HepG2 (cell line): ENCODE measurements at regions not wholly inside any gene's neighbourhood (a gene's known extent, or its start where the extent isn't known, plus 50 kb on each side); places are given as distances from the start of the nearest gene placed in this dataset.

Experiments
- ATAC-seq: fragments of 200-7000 bp; cut with Tn5 transposase; 3 replicates; pipeline ENCODE4 v1.9.1; 2020; ENCODE audit warnings: mild to moderate bottlenecking, moderate library complexity
- BruUV-seq: library from RNA; stranded (reverse); fragments of 400-500 nt; replicated peaks from 2 replicates; lab custom pipeline; 2021; lab: Mats Ljungman, UMichigan
- CTCF ChIA-PET: fragments of 300-600 bp; formaldehyde crosslinking; extraction: SDS; loops from one replicate; lab custom pipeline; 2021; ENCODE audit warnings: low total read pairs, inconsistent platforms, low intra/inter-chr PET ratio; lab: Yijun Ruan, JAX
- POLR2A ChIA-PET: fragments of 350-600 bp; sonication (Branson Sonifier 250); formaldehyde crosslinking; loops from one replicate; lab custom pipeline; 2020; ENCODE audit warnings: antibody characterized with exemption, inconsistent platforms; lab: Yijun Ruan, JAX
- DNase-seq: peaks from one replicate; pipeline ENCODE4 v3.0.0-alpha.2; 2015; ENCODE audit warnings: low spot score
- FAIRE-seq: peaks from 3 replicates; lab custom pipeline; 2011; peaks lifted over from hg19 to GRCh38; lab: Jason Lieb, UNC
- H2AFZ ChIP-seq: one replicate; pipeline ENCODE4 v1.6.1; 2011; ENCODE audit warnings: low read length, inconsistent platforms
- H3K27ac ChIP-seq: fragments of 300-600 bp; 3 replicates; pipeline ENCODE4 v1.8.0; 2011; ENCODE audit warnings: mixed run types, mild to moderate bottlenecking, mixed read lengths, low read length, inconsistent platforms; ENCODE audit not compliant: insufficient read depth; ENCODE audit errors: extremely low read length
- H3K27me3 ChIP-seq, 2 experiments: fragments of 200-600 bp in 1 of 2; 2 replicates in 1 of 2; 3 replicates in 1 of 2; pipeline versions ENCODE4 v1.6.0 to v1.8.0; 2011; ENCODE audit warnings: low read length in 2 of 2, mild to moderate bottlenecking in 2 of 2, moderate library complexity in 2 of 2, inconsistent platforms in 1 of 2; ENCODE audit not compliant: insufficient read depth in 2 of 2, control insufficient read depth in 1 of 2
- H3K36me3 ChIP-seq, 2 experiments: fragments of 200-600 bp in 1 of 2; replicated peaks in 1 of 2; 2 replicates in 1 of 2; 3 replicates in 1 of 2; pipeline versions ENCODE4 v1.5.1 to v1.8.0; 2011; ENCODE audit warnings: low read length in 2 of 2, inconsistent platforms in 1 of 2; ENCODE audit not compliant: insufficient read depth in 2 of 2, control insufficient read depth in 1 of 2
- H3K4me1 ChIP-seq: 2 replicates; pipeline ENCODE4 v1.5.1; 2012; ENCODE audit warnings: low read length, inconsistent platforms; ENCODE audit not compliant: insufficient read depth
- H3K4me2 ChIP-seq: 2 replicates; pipeline ENCODE4 v1.6.0; 2011; ENCODE audit warnings: low read depth, low read length, inconsistent platforms
- H3K4me3 ChIP-seq, 3 experiments: fragments of 200-600 bp in 1 of 3; sonication (generic), shearing (Covaris generic) in 1 of 3; replicated peaks in 1 of 3; 2 replicates each; pipeline ENCODE4 v1.5.1; 2011 to 2016; ENCODE audit warnings: low read length in 3 of 3, inconsistent platforms in 2 of 3, low read depth in 2 of 3, mild to moderate bottlenecking in 2 of 3, control low read depth in 1 of 3, mixed read lengths in 1 of 3; ENCODE audit not compliant: insufficient read depth in 1 of 3
- H3K79me2 ChIP-seq: one replicate; pipeline ENCODE4 v1.6.1; 2011; ENCODE audit warnings: low read length, inconsistent platforms; ENCODE audit not compliant: insufficient read depth
- H3K9ac ChIP-seq: 2 replicates; pipeline ENCODE4 v1.6.0; 2011; ENCODE audit warnings: mild to moderate bottlenecking, low read depth, low read length, inconsistent platforms; ENCODE audit not compliant: insufficient read depth
- H3K9me3 ChIP-seq: 2 replicates; pipeline ENCODE4 v1.5.1; 2012; ENCODE audit warnings: mild to moderate bottlenecking, low read length
- H4K20me1 ChIP-seq: 2 replicates; pipeline ENCODE4 v1.6.0; 2011; ENCODE audit warnings: inconsistent platforms, mild to moderate bottlenecking, low read length, moderate library complexity; ENCODE audit not compliant: insufficient read depth
- KAT2B ChIP-seq: fragments of 150-350 bp; IDR thresholded peaks from 2 replicates; pipeline ENCODE4 v1.6.1; 2014; ENCODE audit warnings: low read depth, low read length, borderline replicate concordance
- KLF9 ChIP-seq: IDR thresholded peaks from 2 replicates; pipeline ENCODE4 v1.6.1; 2016; ENCODE audit warnings: low read depth
- NFKB2 ChIP-seq: sonication (generic); formaldehyde crosslinking; IDR thresholded peaks from 2 replicates; pipeline ENCODE4 v1.4.0; 2020; ENCODE audit warnings: missing genetic modification reagents, borderline replicate concordance
- POLR2AphosphoS5 ChIP-seq: IDR thresholded peaks from 2 replicates; pipeline ENCODE4 v1.6.1; 2012; ENCODE audit warnings: low read depth, low read length
- PTBP1 ChIP-seq: fragments of 200-400 bp; formaldehyde crosslinking; IDR thresholded peaks from 2 replicates; pipeline ENCODE4 v1.6.1; 2018; ENCODE audit warnings: low read length, low read depth; ENCODE audit not compliant: poor library complexity, severe bottlenecking
- STAG1 ChIP-seq: sonication (generic); formaldehyde crosslinking; IDR thresholded peaks from 2 replicates; pipeline ENCODE4 v1.4.0; 2020; ENCODE audit warnings: missing genetic modification reagents
- ZFP41 ChIP-seq: sonication (generic); formaldehyde crosslinking; IDR thresholded peaks from 2 replicates; pipeline ENCODE4 v1.4.0; 2020; ENCODE audit warnings: mild to moderate bottlenecking, missing genetic modification reagents, borderline replicate concordance
- ZNF432 ChIP-seq: sonication (generic); formaldehyde crosslinking; IDR thresholded peaks from 2 replicates; pipeline ENCODE4 v1.5.0; 2020; ENCODE audit warnings: missing genetic modification reagents, mild to moderate bottlenecking, borderline replicate concordance
- WGBS: methylation state at CpG from one replicate; pipeline ENCODE4 v1.1.6; 2017; ENCODE audit warnings: low lambda C conversion rate; 5-methylcytosine and 5-hydroxymethylcytosine counted together
- in situ Hi-C: cut with HindIII; loops from 2 replicates; pipeline ENCODE4 v1.10.0; 2017; ENCODE audit warnings: low pct_unique_long_range_greater_than_20kb; ENCODE audit not compliant: extremely low pct_ligation_motif_present
- intact Hi-C: fragments of 100-400 bp; cut with micrococcal nuclease; formaldehyde crosslinking; loops from one replicate; pipeline ENCODE4 v1.10.0; 2022; ENCODE audit not compliant: unreplicated experiment
- TF ChIP-seq, protein P1 (sequence below): sonication (generic); formaldehyde crosslinking; IDR thresholded peaks from 2 replicates; pipeline ENCODE4; 2020; ENCODE audit warnings: missing genetic modification reagents, mild to moderate bottlenecking, borderline replicate concordance
- TF ChIP-seq, protein P2 (sequence below): sonication (generic); formaldehyde crosslinking; IDR thresholded peaks from 2 replicates; pipeline ENCODE4 v1.8.1; 2023; ENCODE audit warnings: mild to moderate bottlenecking, moderate library complexity, missing genetic modification reagents

DNA sequence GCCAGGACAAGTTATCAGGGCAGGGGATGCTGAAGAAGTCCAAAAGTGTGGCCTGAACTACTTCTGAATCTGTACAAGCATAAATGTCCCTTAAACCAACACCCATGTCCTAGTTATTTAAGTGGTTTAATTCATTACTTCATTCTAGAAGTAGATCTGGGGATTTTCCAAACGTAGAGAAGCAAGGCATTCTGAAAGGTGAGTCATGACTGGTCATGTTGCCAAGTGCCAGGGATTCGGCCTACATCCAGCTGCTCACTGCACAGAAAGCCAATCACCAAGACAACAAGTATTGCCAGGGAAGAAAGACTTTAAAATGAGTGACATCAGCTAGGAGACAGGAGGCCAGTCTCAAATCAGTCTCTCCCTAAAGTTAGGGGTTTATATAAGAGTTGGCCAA, 396.6 kb downstream of the GABRB3 start:
- Histone ChIP-seq H3K79me2 (no peaks in the 10 kb centered on the region), H3K4me1 (no peaks in the 10 kb centered on the region), H2AFZ (no peak overlapping the region), H3K9me3 (peaks cover 99% of the 10 kb centered on the region), H3K4me3 (no peak overlapping the region), H3K27ac (no peak overlapping the region), H3K36me3 (no peaks in the 10 kb centered on the region), H3K4me2 (no peak overlapping the region), H4K20me1 (no peaks in the 10 kb centered on the region), H3K27me3 (no peaks in the 10 kb centered on the region), H3K9ac (no peak overlapping the region)
- ATAC-seq, result no peak
- no CpG with 5 or more reads among the region's 2 CpGs for WGBS
- intact Hi-C loops, result no loop called here
- TF ChIP-seq POLR2AphosphoS5, result no peak
- TF ChIP-seq PTBP1, result no peak
- TF ChIP-seq STAG1 (CRISPR knock-in tag), result no peak
- no peak for TF ChIP-seq KAT2B
- no peak for TF ChIP-seq KLF9 (CRISPR knock-in tag)
- TF ChIP-seq, protein P1, sequence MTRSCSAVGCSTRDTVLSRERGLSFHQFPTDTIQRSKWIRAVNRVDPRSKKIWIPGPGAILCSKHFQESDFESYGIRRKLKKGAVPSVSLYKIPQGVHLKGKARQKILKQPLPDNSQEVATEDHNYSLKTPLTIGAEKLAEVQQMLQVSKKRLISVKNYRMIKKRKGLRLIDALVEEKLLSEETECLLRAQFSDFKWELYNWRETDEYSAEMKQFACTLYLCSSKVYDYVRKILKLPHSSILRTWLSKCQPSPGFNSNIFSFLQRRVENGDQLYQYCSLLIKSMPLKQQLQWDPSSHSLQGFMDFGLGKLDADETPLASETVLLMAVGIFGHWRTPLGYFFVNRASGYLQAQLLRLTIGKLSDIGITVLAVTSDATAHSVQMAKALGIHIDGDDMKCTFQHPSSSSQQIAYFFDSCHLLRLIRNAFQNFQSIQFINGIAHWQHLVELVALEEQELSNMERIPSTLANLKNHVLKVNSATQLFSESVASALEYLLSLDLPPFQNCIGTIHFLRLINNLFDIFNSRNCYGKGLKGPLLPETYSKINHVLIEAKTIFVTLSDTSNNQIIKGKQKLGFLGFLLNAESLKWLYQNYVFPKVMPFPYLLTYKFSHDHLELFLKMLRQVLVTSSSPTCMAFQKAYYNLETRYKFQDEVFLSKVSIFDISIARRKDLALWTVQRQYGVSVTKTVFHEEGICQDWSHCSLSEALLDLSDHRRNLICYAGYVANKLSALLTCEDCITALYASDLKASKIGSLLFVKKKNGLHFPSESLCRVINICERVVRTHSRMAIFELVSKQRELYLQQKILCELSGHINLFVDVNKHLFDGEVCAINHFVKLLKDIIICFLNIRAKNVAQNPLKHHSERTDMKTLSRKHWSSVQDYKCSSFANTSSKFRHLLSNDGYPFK (CRISPR knock-in tag), result no peak
- TF ChIP-seq ZFP41 (CRISPR knock-in tag), result no peak
- TF ChIP-seq ZNF432 (CRISPR knock-in tag), result no peak
- TF ChIP-seq NFKB2 (CRISPR knock-in tag), result no peak
- TF ChIP-seq, protein P2, sequence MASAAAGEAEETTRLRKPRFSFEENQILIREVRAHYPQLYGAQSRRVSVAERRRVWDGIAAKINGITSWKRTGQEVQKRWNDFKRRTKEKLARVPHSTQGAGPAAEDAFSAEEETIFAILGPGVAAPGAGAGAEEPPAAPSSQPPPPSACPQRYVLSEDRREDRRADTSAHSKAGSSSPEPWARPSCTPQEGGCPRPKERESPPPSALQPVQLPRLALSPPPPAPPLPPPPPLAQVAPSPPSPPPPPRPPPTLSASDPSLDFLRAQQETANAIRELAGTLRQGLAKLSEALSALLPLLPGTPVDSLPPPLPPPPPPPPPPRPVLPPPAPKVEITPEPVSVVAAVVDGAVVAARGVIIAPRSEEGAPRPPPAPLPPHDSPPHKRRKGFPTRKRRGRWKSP (CRISPR knock-in tag), result no peak
- ChIA-PET POLR2A (no interaction called here), CTCF (no interaction called here)
- no peak for DNase-seq
- BruUV-seq, result no TSS peak
- in situ Hi-C loops, result no loop called here
- no peak for FAIRE-seq
